ENCODE measurements at regions not wholly inside any gene's neighbourhood (a gene's known extent, or its start where the extent isn't known, plus 50 kb on each side); places are given as distances from the start of the nearest gene placed in this dataset.
A peak's percentile ranks its signal among the peaks of the same experiment; 100 is the strongest.

DNA sequence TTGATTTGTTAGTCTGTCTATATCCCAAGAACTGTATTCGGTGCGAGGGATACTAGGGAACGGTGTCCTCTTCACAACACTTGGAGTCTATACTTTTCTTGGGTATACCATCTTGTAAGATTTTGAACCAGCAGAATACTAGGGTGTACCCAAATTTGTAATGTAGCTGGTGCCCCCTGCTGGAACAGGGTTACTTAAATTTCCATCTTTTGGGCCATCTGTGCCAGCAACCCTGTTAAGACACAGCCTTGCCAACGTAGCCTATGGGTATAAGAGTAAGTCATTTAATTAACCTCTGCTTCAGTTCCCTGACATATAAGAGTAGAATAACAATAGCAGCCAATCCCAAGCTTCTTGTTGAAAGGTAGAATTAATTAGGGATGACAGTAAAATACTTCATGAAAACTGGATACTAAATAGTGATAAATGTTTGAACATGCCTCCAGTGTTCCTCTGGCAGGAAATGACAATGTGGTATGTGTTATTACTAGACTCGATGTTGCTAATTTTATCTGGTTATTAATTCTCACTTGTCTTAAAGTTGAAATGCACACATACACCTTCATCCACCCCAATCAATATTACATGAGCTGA lies 607.6 kb downstream of the FGF9 start:
- TF ChIP-seq, protein P1, sequence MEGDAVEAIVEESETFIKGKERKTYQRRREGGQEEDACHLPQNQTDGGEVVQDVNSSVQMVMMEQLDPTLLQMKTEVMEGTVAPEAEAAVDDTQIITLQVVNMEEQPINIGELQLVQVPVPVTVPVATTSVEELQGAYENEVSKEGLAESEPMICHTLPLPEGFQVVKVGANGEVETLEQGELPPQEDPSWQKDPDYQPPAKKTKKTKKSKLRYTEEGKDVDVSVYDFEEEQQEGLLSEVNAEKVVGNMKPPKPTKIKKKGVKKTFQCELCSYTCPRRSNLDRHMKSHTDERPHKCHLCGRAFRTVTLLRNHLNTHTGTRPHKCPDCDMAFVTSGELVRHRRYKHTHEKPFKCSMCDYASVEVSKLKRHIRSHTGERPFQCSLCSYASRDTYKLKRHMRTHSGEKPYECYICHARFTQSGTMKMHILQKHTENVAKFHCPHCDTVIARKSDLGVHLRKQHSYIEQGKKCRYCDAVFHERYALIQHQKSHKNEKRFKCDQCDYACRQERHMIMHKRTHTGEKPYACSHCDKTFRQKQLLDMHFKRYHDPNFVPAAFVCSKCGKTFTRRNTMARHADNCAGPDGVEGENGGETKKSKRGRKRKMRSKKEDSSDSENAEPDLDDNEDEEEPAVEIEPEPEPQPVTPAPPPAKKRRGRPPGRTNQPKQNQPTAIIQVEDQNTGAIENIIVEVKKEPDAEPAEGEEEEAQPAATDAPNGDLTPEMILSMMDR (IDR thresholded peaks at IDR 0.05), result peak; percentile 37 to 55 (median 41)
- no peak for TF ChIP-seq POLR2A (IDR thresholded peaks at IDR 0.05)

Data from testis (tissue), 2 donors.